HL-60 (cell line): ENCODE measurements at regions not wholly inside any gene's neighbourhood (a gene's known extent, or its start where the extent isn't known, plus 50 kb on each side); places are given as distances from the start of the nearest gene placed in this dataset.

ENCODE experiments used
- CTCF ChIP-seq: IDR thresholded peaks from one replicate; pipeline ENCODE4 v1.5.1; 2011; ENCODE audit warnings: low read length, control low read depth, inconsistent platforms; ENCODE audit not compliant: insufficient read depth
- POLR2AphosphoS5 ChIP-seq: IDR thresholded peaks from 2 replicates; pipeline ENCODE4 v1.6.1; 2012; ENCODE audit warnings: low read depth

- TF ChIP-seq CTCF (no peak), POLR2AphosphoS5 (no peak)
These were observed 1239.5 kb downstream of the SI start for GRCh38 chr3:163838769-163839168.
